ENCODE measurements at regions not wholly inside any gene's neighbourhood (a gene's known extent, or its start where the extent isn't known, plus 50 kb on each side); places are given as distances from the start of the nearest gene placed in this dataset.

DNA sequence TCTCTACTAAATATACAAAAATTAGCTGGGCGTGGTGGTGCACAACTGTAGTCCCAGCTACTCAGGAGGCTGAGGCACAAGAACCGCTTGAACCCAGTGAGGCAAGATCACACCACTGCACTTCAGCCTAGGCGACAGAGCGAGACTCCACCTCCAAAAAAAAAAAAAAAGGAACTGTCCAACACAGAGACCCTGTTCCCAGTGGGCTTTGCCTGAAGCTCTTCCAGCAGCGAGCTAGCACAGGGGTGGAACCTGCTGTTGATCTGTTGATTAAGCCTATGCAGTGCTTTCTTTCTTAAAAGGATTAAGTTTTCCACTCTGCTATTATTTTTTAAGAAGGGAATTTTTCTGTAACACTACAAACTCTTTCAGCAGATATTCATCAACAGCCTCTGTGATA is 171.0 kb upstream of the TUT7 start:
- peaks cover 10% of the 10 kb centered on the region for H3K27me3 Mint-ChIP-seq (ENCODE audit: low read depth, unreplicated experiment)
- H3K9ac ChIP-seq (ENCODE audit: low read length), result no peak overlapping the region
- H3K27me3 ChIP-seq (ENCODE audit: insufficient read depth, low read length), result peaks cover 4% of the 10 kb centered on the region
- H2AFZ ChIP-seq (ENCODE audit: low read depth, low read length), result no peak overlapping the region
- TF ChIP-seq, protein P1, sequence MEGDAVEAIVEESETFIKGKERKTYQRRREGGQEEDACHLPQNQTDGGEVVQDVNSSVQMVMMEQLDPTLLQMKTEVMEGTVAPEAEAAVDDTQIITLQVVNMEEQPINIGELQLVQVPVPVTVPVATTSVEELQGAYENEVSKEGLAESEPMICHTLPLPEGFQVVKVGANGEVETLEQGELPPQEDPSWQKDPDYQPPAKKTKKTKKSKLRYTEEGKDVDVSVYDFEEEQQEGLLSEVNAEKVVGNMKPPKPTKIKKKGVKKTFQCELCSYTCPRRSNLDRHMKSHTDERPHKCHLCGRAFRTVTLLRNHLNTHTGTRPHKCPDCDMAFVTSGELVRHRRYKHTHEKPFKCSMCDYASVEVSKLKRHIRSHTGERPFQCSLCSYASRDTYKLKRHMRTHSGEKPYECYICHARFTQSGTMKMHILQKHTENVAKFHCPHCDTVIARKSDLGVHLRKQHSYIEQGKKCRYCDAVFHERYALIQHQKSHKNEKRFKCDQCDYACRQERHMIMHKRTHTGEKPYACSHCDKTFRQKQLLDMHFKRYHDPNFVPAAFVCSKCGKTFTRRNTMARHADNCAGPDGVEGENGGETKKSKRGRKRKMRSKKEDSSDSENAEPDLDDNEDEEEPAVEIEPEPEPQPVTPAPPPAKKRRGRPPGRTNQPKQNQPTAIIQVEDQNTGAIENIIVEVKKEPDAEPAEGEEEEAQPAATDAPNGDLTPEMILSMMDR (IDR thresholded peaks at IDR 0.05; ENCODE audit: insufficient read depth, low read depth, low read length), result no peak
- TF ChIP-seq EZH2 (IDR thresholded peaks at IDR 0.05; ENCODE audit: insufficient read depth, low read length), result no peak
- no peak overlapping the region for H3K4me3 Mint-ChIP-seq (ENCODE audit: unreplicated experiment)
- H3K79me2 ChIP-seq (ENCODE audit: insufficient read depth, low read length), result no peaks in the 10 kb centered on the region
- H3K36me3 ChIP-seq (ENCODE audit: insufficient read depth, low read length), result no peaks in the 10 kb centered on the region
- no peak for DNase-seq (ENCODE audit: low read depth)
- FAIRE-seq, result no peak
- H3K27ac ChIP-seq (ENCODE audit: low read depth, low read length), result no peak overlapping the region
- no peaks in the 10 kb centered on the region for H3K9me3 ChIP-seq (ENCODE audit: insufficient read depth, low read depth, low read length)
- H3K4me2 ChIP-seq (ENCODE audit: low read length), result no peak overlapping the region
- no peaks in the 10 kb centered on the region for H3K9me3 Mint-ChIP-seq (ENCODE audit: unreplicated experiment)
- H3K4me1 Mint-ChIP-seq (ENCODE audit: low read depth, unreplicated experiment), result no peaks in the 10 kb centered on the region
- H3K27ac Mint-ChIP-seq (ENCODE audit: unreplicated experiment), result no peak overlapping the region
- H3K4me1 ChIP-seq (ENCODE audit: insufficient read depth, low read length), result no peaks in the 10 kb centered on the region
- no peaks in the 10 kb centered on the region for H4K20me1 ChIP-seq (ENCODE audit: insufficient read depth, low read length)
- H3K36me3 Mint-ChIP-seq (ENCODE audit: low read depth, unreplicated experiment), result no peaks in the 10 kb centered on the region
- no peak overlapping the region for H3K4me3 ChIP-seq (ENCODE audit: insufficient read depth, low read depth, low read length)

DNA sequence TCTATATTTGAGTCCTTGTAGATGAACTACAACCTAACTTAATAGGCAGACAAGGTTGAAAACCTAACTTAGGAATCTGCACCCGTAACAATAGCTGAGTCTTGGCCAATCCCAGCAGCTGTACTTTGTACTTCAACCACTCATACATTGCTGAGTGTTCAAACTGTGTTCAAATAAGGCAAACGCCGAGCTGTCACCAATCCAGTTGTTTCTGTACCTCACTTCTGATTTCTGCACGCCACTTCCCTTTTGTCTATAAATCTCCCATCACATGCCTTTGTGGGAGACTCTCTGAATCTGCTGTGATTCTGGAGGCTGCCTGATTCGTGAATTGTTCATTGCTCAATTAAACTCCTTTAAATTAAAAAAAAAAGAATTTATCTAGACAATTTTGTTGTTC is 167.8 kb upstream of the TUT7 start:
- Histone ChIP-seq H2AFZ (ENCODE audit: low read depth, low read length) (no peak overlapping the region), H3K4me2 (ENCODE audit: low read length) (no peak overlapping the region), H3K36me3 (ENCODE audit: insufficient read depth, low read length) (no peaks in the 10 kb centered on the region), H3K9ac (ENCODE audit: low read length) (no peak overlapping the region), H3K27me3 (ENCODE audit: insufficient read depth, low read length) (peaks cover 4% of the 10 kb centered on the region), H3K4me1 (ENCODE audit: insufficient read depth, low read length) (no peaks in the 10 kb centered on the region), H3K9me3 (ENCODE audit: insufficient read depth, low read depth, low read length) (no peaks in the 10 kb centered on the region), H3K27ac (ENCODE audit: low read depth, low read length) (no peak overlapping the region), H4K20me1 (ENCODE audit: insufficient read depth, low read length) (no peaks in the 10 kb centered on the region), H3K4me3 (ENCODE audit: insufficient read depth, low read depth, low read length) (no peak overlapping the region), H3K79me2 (ENCODE audit: insufficient read depth, low read length) (no peaks in the 10 kb centered on the region)
- H3K9me3 Mint-ChIP-seq (ENCODE audit: unreplicated experiment), result no peaks in the 10 kb centered on the region
- no peak for TF ChIP-seq EZH2 (IDR thresholded peaks at IDR 0.05; ENCODE audit: insufficient read depth, low read length)
- TF ChIP-seq, protein P1 (IDR thresholded peaks at IDR 0.05; ENCODE audit: insufficient read depth, low read depth, low read length), result no peak
- no peak overlapping the region for H3K27ac Mint-ChIP-seq (ENCODE audit: unreplicated experiment)
- no peaks in the 10 kb centered on the region for H3K4me1 Mint-ChIP-seq (ENCODE audit: low read depth, unreplicated experiment)
- H3K4me3 Mint-ChIP-seq (ENCODE audit: unreplicated experiment), result no peak overlapping the region
- H3K27me3 Mint-ChIP-seq (ENCODE audit: low read depth, unreplicated experiment), result peaks cover 10% of the 10 kb centered on the region
- DNase-seq (ENCODE audit: low read depth) (no peak), FAIRE-seq (peak; percentile 43)
- H3K36me3 Mint-ChIP-seq (ENCODE audit: low read depth, unreplicated experiment), result no peaks in the 10 kb centered on the region

DNA sequence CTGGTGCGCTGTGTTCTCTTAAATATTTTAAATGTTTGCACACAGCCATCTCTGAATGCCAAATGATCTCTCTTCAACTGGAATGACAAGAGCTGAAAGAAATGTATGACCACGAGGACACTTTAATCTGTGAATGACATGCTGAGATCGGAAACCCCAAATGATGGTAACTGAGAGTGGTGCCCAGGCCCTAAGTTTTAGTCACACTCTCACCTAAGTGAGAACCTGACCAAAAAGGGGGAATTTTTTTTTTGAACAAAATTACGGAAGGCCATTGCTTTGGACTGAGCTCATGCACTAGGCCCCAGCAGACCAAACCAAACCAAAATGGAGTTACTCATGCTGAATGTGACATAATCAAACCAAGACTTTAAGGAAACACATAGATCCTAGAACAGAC is 167.1 kb upstream of the TUT7 start:
- H3K27ac ChIP-seq (ENCODE audit: low read depth, low read length), result no peak overlapping the region
- H3K9me3 ChIP-seq (ENCODE audit: insufficient read depth, low read depth, low read length), result no peaks in the 10 kb centered on the region
- peaks cover 4% of the 10 kb centered on the region for H3K27me3 ChIP-seq (ENCODE audit: insufficient read depth, low read length)
- no peak for DNase-seq (ENCODE audit: low read depth)
- FAIRE-seq, result no peak
- Mint-ChIP-seq H3K4me3 (ENCODE audit: unreplicated experiment) (no peak overlapping the region), H3K9me3 (ENCODE audit: unreplicated experiment) (no peaks in the 10 kb centered on the region), H3K27me3 (ENCODE audit: low read depth, unreplicated experiment) (peaks cover 10% of the 10 kb centered on the region), H3K36me3 (ENCODE audit: low read depth, unreplicated experiment) (no peaks in the 10 kb centered on the region), H3K4me1 (ENCODE audit: low read depth, unreplicated experiment) (no peaks in the 10 kb centered on the region), H3K27ac (ENCODE audit: unreplicated experiment) (no peak overlapping the region)
- no peaks in the 10 kb centered on the region for H3K36me3 ChIP-seq (ENCODE audit: insufficient read depth, low read length)
- no peak overlapping the region for H3K4me2 ChIP-seq (ENCODE audit: low read length)
- H3K9ac ChIP-seq (ENCODE audit: low read length), result no peak overlapping the region
- H3K4me1 ChIP-seq (ENCODE audit: insufficient read depth, low read length), result no peaks in the 10 kb centered on the region
- TF ChIP-seq EZH2 (IDR thresholded peaks at IDR 0.05; ENCODE audit: insufficient read depth, low read length), result no peak
- TF ChIP-seq, protein P1 (IDR thresholded peaks at IDR 0.05; ENCODE audit: insufficient read depth, low read depth, low read length), result no peak
- H4K20me1 ChIP-seq (ENCODE audit: insufficient read depth, low read length), result no peaks in the 10 kb centered on the region
- H3K79me2 ChIP-seq (ENCODE audit: insufficient read depth, low read length), result no peaks in the 10 kb centered on the region
- H3K4me3 ChIP-seq (ENCODE audit: insufficient read depth, low read depth, low read length), result no peak overlapping the region
- no peak overlapping the region for H2AFZ ChIP-seq (ENCODE audit: low read depth, low read length)

All from astrocyte (in vitro differentiated cells and primary cell).